ENCODE measurements at regions not wholly inside any gene's neighbourhood (a gene's known extent, or its start where the extent isn't known, plus 50 kb on each side); places are given as distances from the start of the nearest gene placed in this dataset.
"Not testable (repeated sequence)": the region's sequence is repeated elsewhere in the genome, so short reads cannot be mapped to it uniquely, and the experiment has no call there.

GRCh38 chr5:6273749-6274148 lies 104.6 kb downstream of the MED10 start:
- no peak for DNase-seq (ENCODE audit: low read depth in 2 of 2)

DNA sequence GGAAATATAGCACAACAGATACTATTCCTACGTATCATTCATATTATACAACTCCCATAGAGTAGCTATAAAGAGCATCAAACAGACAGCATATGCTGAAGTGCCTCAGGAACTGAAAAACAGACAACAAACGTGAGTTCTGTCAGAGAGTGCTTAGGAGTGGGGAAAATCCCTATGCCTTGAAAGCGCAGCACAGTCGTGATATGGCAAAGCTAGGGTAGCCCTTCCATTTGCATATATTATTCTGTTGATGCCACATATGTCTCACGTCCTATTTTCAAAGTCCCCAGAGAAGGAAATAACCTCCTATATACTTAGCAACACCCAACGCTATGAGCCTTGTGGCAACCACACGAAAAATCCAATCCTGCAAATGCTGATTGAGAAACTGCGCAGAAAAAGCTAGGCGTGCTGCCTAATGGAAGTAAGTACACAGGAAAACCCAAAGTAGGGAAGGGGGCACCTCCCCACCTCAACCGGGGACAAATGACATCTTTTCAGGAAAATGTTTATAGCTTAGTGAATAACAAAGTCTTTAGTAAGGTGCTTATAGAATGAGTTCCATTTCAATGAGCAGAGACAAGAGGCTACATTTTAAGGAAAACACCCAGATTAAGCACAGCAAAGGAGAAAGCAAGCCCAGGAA lies 105.1 kb downstream of the MED10 start:
- DNase-seq (ENCODE audit: low read depth in 2 of 2): no peak

DNA sequence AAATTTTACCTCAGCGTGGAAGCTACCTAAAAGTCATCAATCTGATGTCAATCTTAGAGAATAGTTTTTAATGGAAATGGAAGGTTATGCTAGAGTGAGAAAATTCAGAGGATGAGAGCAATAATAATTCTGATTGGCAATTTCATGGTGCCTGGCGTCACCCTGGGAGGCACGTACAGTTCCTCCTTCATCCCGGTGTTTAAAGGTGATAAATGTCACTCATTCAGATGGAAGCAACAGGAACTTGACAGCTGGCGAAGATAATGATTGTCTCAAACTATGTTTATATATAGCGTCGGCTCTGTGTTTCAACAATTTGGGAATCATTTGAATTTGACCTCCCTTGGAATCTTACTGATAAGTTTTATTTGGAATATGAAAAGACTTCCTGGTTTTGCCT lies 108.4 kb downstream of the MED10 start:
- DNase-seq (ENCODE audit: low read depth in 2 of 2): no peak

DNA sequence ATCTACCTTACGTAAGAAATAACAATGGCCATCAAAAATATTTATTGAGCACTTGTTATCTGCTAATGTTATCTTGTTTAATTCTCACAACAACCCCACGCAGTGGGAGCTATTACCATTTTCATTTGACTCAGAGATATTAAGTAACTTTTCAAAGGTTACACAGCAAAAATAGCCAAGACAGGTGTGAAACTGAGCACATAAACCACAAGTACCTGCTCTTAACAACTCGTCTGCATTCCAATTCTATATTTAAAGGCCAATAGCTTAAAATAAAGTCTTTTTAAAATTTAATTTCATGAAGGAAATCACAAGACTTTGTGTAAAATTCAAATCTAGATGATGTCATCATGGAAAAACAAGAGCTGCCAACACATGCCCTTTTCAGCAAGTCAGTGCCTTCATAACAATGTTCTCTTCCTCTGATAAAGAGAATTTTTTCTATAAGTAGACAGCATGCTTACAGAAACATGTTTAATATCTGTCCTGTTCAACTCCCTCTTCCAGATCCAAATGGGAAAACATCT lies 111.6 kb downstream of the MED10 start:
- no peak for DNase-seq (ENCODE audit: low read depth in 2 of 2)

- no peak for DNase-seq (ENCODE audit: low read depth in 2 of 2)
These were observed 114.0 kb downstream of the MED10 start for GRCh38 chr5:6264394-6264793.

GRCh38 chr5:6262651-6263363 lies 115.5 kb downstream of the MED10 start:
- DNase-seq (ENCODE audit: low read depth in 2 of 2): no peak

DNA sequence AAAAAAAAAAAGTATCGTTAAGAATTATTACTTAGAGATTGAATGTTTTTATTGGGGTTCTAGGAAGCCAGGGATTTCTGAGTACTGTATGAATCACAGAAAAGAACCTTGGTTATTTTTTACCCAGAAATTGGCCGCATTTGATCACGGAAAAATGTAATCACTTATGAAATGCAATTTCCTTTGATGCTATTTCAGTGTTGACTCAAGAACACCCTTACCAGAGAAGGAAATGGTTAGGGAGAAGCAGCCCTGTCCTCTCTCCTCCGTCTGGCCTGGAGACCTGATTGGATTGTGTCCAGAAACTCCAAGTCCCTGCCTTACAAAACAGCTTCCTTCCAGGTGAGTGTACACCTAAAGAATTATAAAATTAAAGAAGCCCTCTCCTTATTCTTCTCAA lies 116.7 kb downstream of the MED10 start:
- DNase-seq (ENCODE audit: low read depth in 2 of 2): no peak

DNA sequence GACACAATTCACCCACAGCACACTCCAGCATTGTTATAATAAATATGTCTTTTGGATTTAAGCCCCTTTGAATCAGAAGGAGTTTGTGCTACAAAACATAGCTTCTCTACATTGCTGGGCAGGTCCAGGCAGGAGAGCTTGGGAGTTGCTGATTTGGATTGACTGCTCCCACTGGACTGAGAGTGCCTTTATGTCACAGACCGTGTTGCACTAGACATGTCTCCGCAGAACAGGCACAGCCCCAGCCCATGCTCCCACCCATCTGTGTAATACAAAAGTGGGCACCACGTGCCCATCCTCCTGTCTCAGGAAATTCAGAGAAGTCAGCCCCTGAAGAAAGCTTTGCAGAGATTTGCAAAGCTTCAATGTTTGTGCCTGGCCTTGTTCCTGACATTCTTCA lies 117.1 kb downstream of the MED10 start:
- no peak for DNase-seq (ENCODE audit: low read depth in 2 of 2)

GRCh38 chr5:6260846-6261245 lies 117.5 kb downstream of the MED10 start:
- no peak for DNase-seq (ENCODE audit: low read depth in 2 of 2)

- DNase-seq (ENCODE audit: low read depth in 2 of 2): no peak
These were observed 121.4 kb downstream of the MED10 start for GRCh38 chr5:6256901-6257300.

DNA sequence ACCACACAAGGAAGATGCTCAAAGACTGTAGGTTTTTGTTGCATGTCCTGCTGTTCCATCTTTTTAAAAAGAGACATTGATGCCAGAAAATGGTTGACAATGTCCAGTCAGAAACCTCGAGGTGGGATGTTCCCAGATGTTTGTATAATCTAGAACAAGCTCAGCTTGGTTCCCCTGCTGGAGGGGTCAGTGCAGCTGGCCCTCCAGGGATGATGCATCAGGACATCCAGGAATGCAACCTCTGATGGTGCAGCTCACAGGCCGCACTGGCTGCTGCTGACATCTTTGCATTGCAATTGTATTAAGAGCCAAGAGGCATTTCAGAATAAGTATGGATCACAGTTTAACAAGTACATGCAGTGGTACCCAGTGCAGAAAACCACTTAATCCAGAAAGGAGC lies 122.4 kb downstream of the MED10 start:
- DNase-seq (ENCODE audit: low read depth in 2 of 2): no peak

DNA sequence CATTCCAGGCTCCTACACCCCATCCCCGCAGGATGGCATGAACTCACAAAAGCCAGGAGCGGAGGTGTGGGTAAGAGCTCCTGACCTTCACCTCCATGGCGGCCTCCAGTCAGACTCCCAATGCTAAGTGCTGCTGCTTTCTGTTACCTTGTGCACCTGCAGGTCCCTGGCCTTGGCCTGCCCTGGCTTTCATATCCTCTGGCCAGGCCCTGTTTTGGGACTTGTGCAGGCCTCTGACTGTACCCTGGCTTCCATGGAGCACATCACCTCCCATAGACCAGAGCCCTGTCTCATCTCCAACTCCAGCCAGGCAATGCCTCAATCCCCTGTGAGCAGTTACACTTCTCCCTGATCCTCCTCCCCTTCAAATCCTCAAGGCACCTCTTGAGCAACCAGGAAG lies 124.5 kb downstream of the MED10 start:
- no peak for DNase-seq (ENCODE audit: low read depth in 2 of 2)

DNA sequence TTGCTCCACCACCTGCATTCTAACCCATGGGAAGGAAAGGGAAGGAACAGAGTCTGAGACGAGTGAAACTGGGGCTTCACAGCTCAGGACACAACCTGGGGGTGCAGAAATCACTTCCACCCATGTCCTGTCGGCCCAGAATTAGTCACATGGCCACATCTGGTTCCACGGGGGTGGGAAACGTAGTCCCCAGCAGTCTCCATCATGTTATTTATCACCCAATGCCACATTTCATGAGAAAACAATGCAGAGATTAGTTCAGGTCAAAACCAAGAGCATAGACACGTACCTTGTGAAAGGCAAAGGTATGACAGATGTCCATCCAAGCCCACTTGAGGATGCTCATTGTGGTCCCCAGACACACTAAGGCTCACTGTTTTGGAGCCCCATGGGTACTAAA lies 125.1 kb downstream of the MED10 start:
- DNase-seq (ENCODE audit: low read depth in 2 of 2): no peak

GRCh38 chr5:6252581-6252980 lies 125.8 kb downstream of the MED10 start:
- no peak for DNase-seq (ENCODE audit: low read depth in 2 of 2)

GRCh38 chr5:6251565-6252102 lies 126.7 kb downstream of the MED10 start:
- DNase-seq (ENCODE audit: low read depth in 2 of 2): no peak

DNA sequence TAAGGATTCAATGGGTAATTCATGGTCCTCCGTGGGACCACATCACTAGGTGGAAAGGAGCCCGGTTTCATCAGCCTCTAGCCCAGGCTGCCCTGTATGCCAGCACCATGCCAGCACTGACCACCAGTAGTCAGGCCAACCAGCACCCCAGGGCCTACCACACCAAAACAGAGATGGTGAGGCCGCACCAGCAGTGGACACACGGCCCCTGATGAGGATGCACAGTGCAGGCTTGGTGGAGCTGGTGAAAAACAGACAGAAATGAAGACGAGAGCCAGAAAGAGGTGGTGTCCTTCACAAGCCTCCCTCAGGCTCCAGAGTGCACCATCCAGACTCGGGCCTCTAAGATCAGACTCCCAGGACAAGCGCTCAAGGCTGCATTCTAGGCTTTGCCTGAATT lies 128.2 kb downstream of the MED10 start:
- DNase-seq (ENCODE audit: low read depth in 2 of 2): no peak

GRCh38 chr5:6248132-6248531 lies 130.2 kb downstream of the MED10 start:
- DNase-seq (ENCODE audit: low read depth in 2 of 2): no peak

GRCh38 chr5:6246820-6247437 lies 131.4 kb downstream of the MED10 start:
- DNase-seq (ENCODE audit: low read depth in 2 of 2): no peak

- no peak for DNase-seq (ENCODE audit: low read depth in 2 of 2)
These were observed 134.0 kb downstream of the MED10 start for GRCh38 chr5:6244339-6244714.

DNA sequence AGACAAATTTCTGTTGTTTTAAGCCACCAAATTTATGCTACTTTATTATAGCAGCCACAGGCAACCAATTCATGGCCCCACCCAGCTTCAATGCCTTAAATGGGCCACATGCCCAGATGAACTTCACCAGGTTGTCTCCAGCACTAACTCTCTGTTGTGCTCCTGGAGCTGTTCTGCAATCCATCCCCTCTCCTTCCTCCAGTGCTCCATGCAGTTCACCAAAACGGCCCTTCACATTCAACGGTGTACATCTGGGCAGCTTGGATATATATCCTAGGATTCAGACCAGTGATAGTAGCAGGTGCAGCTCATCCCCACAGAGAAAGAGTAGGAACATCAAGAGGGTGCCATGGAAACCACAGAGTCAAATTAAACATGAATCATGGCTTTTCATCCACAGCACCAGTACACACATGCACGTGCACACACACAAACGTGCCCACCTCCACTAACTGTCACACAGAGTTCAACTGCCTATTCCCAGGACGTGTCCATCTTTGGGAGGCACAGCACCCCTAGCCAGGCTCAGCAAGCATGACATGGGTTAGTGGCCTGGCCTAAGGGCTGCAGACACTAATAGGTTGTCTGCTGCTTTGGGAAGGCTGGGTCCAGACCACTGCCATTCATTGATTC lies 134.5 kb downstream of the MED10 start:
- no peak for DNase-seq (ENCODE audit: low read depth in 2 of 2)

DNA sequence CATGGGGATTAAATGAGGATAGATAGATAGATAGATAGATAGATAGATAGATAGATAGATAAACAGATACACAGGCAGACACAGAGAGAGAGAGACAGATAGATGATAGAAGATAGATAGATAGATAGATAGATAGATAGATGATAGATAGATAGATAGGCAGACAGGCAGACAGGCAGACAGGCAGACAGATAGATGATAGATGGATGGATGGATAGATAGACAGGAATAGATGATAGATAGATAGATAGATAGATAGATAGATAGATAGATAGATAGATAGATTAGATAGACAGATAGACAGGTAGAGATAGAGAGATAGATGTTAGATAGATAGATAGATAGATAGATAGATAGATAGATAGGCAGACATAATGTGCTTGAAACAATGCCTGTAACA lies 137.3 kb downstream of the MED10 start:
- DNase-seq (ENCODE audit: low read depth in 2 of 2): not testable (repeated sequence)

- no peak for DNase-seq (ENCODE audit: low read depth in 2 of 2)
These were observed 141.4 kb downstream of the MED10 start for GRCh38 chr5:6236858-6237481.

Measured in stimulated activated CD4-positive, alpha-beta T cell treated with anti-CD3 and anti-CD28 coated beads, Interleukin-4, amount 100 ng/mL, for 48 hours (primary cell).